Tibial artery (tissue), 4 donors: ENCODE measurements at regions not wholly inside any gene's neighbourhood (a gene's known extent, or its start where the extent isn't known, plus 50 kb on each side); places are given as distances from the start of the nearest gene placed in this dataset.

Experiments used
- DNase-seq, 2 donors: peaks; one replicate each; pipeline ENCODE4 v3.0.0-alpha.2; 2019
- H3K27ac ChIP-seq, 2 donors: fragments of 200-600 bp; sonication (generic) in 1 of 2; 1 replicate in 1 of 2; 2 replicates in 1 of 2; pipeline ENCODE4 v1.5.1; 2018 to 2019; ENCODE audit warnings: mild to moderate bottlenecking in 1 of 2
- H3K27me3 ChIP-seq, 2 donors: fragments of 200-600 bp; sonication (generic) in 1 of 2; one replicate each; pipeline versions ENCODE4 v1.5.1 to v1.6.0; 2016 to 2019
- H3K36me3 ChIP-seq, 3 donors: fragments of 200-600 bp; sonication (generic) in 2 of 3; one replicate each; pipeline ENCODE4 v1.5.1; 2016 to 2019; ENCODE audit warnings: mild to moderate bottlenecking in 2 of 3
- H3K4me1 ChIP-seq, 4 donors: fragments of 200-600 bp; sonication (generic) in 2 of 4; 1 replicate in 3 of 4; 2 replicates in 1 of 4; pipeline ENCODE4 v1.5.1; 2016 to 2019
- H3K4me3 ChIP-seq, 2 donors: fragments of 200-600 bp; sonication (generic) in 1 of 2; 1 replicate in 1 of 2; 2 replicates in 1 of 2; pipeline ENCODE4 v1.5.1; 2018 to 2019; ENCODE audit warnings: mild to moderate bottlenecking in 2 of 2
- H3K9me3 ChIP-seq, 3 donors: fragments of 200-600 bp; sonication (generic) in 1 of 3; one replicate each; pipeline ENCODE4 v1.5.1; 2016 to 2019
- CTCF ChIP-seq, 2 experiments: fragments of 200-600 bp in 1 of 2; fragments of 450-650 bp in 1 of 2; IDR thresholded peaks; one replicate each; pipeline ENCODE4 v1.5.1; 2017 to 2019; ENCODE audit warnings: antibody characterized with exemption in 2 of 2, mild to moderate bottlenecking in 1 of 2, moderate library complexity in 1 of 2
- intact Hi-C: fragments of 100-400 bp; cut with DNase I; formaldehyde crosslinking; loops from one replicate; pipeline ENCODE4 v1.15.0; 2023; ENCODE audit warnings: low total_unique reads

- H3K27me3 ChIP-seq: no peaks in the 10 kb centered on the region
- intact Hi-C loops: no loop called here
- H3K27ac ChIP-seq: no peak overlapping the region
- no peak overlapping the region for H3K4me3 ChIP-seq
- no peaks in the 10 kb centered on the region for H3K9me3 ChIP-seq
- no peak for TF ChIP-seq CTCF (IDR thresholded peaks at IDR 0.05)
- no peak for DNase-seq
- H3K4me1 ChIP-seq: peaks cover 0 to 7% (median 0%) of the 10 kb centered on the region in 4 donors
- no peaks in the 10 kb centered on the region for H3K36me3 ChIP-seq
Observed at GRCh38 chr7:46786221-46786954, 795.5 kb downstream of the TNS3 start.

- Histone ChIP-seq H3K4me3 (no peak overlapping the region), H3K9me3 (no peaks in the 10 kb centered on the region), H3K36me3 (no peaks in the 10 kb centered on the region), H3K27me3 (no peaks in the 10 kb centered on the region), H3K4me1 (no peaks in the 10 kb centered on the region), H3K27ac (no peak overlapping the region)
- no peak for TF ChIP-seq CTCF (IDR thresholded peaks at IDR 0.05)
- intact Hi-C loops: no loop called here
- DNase-seq: no peak
Observed at GRCh38 chr7:46784732-46785131, 797.2 kb downstream of the TNS3 start.

GRCh38 chr7:46781901-46782439 is 799.9 kb downstream of the TNS3 start:
- no peak overlapping the region for H3K4me3 ChIP-seq
- no peak for TF ChIP-seq CTCF (IDR thresholded peaks at IDR 0.05)
- no peaks in the 10 kb centered on the region for H3K4me1 ChIP-seq
- H3K36me3 ChIP-seq: no peaks in the 10 kb centered on the region
- intact Hi-C loops: no loop called here
- DNase-seq: no peak
- peaks cover 0 to 5% (median 0%) of the 10 kb centered on the region in 3 donors for H3K9me3 ChIP-seq
- no peak overlapping the region for H3K27ac ChIP-seq
- no peaks in the 10 kb centered on the region for H3K27me3 ChIP-seq

- TF ChIP-seq CTCF (IDR thresholded peaks at IDR 0.05): peak; percentile 18 to 23
- Histone ChIP-seq H3K27ac (no peak overlapping the region), H3K36me3 (no peaks in the 10 kb centered on the region), H3K9me3 (peaks cover 0 to 5% (median 0%) of the 10 kb centered on the region in 3 donors), H3K4me3 (no peak overlapping the region), H3K4me1 (peaks cover 0 to 39% (median 27%) of the 10 kb centered on the region in 4 donors), H3K27me3 (no peaks in the 10 kb centered on the region)
- intact Hi-C loops: no loop called here
- DNase-seq: no peak
Observed at GRCh38 chr7:46776790-46777189, 805.1 kb downstream of the TNS3 start.

GRCh38 chr7:46775776-46776175 is 806.1 kb downstream of the TNS3 start:
- peaks cover 0 to 5% (median 0%) of the 10 kb centered on the region in 3 donors for H3K9me3 ChIP-seq
- no peak for DNase-seq
- no peak overlapping the region for H3K27ac ChIP-seq
- TF ChIP-seq CTCF (IDR thresholded peaks at IDR 0.05): no peak
- H3K4me1 ChIP-seq: peaks cover 0 to 50% (median 30%) of the 10 kb centered on the region in 4 donors
- H3K4me3 ChIP-seq: no peak overlapping the region
- intact Hi-C loops: no loop called here
- no peaks in the 10 kb centered on the region for H3K27me3 ChIP-seq
- no peaks in the 10 kb centered on the region for H3K36me3 ChIP-seq
